Stimulated activated CD4-positive, alpha-beta T cell treated with anti-CD3 and anti-CD28 coated beads, Interleukin-1b, Interleukin-23, amount 100 ng/mL, for 1 hour (primary cell): ENCODE measurements at regions not wholly inside any gene's neighbourhood (a gene's known extent, or its start where the extent isn't known, plus 50 kb on each side); places are given as distances from the start of the nearest gene placed in this dataset.
"Not testable (repeated sequence)": the region's sequence is repeated elsewhere in the genome, so short reads cannot be mapped to it uniquely, and the experiment has no call there.

Source experiments
- DNase-seq, 2 donors: peaks; one replicate each; pipeline ENCODE4 v3.0.0-alpha.2; 2020; ENCODE audit warnings: low read depth in 2 of 2

- no peak for DNase-seq
These were observed 82.9 kb downstream of the LAS1L start for GRCh38 chrX:65451663-65452062.

GRCh38 chrX:65420154-65420553, 114.4 kb downstream of the LAS1L start:
- DNase-seq: no peak

GRCh38 chrX:65407662-65408061, 126.9 kb downstream of the LAS1L start:
- DNase-seq: not testable (repeated sequence)

- DNase-seq: no peak
These were observed 127.4 kb downstream of the LAS1L start for GRCh38 chrX:65407157-65407626.

GRCh38 chrX:65406532-65406931, 128.1 kb downstream of the LAS1L start:
- DNase-seq: peak in 1 of 2 donors; percentile 0

- no peak for DNase-seq
These were observed 142.3 kb downstream of the LAS1L start for GRCh38 chrX:65392284-65392683.

- DNase-seq: not testable (repeated sequence)
These were observed 145.5 kb downstream of the LAS1L start for GRCh38 chrX:65389120-65389519.
